AG04449 (cell line): ENCODE measurements at regions not wholly inside any gene's neighbourhood (a gene's known extent, or its start where the extent isn't known, plus 50 kb on each side); places are given as distances from the start of the nearest gene placed in this dataset.

ENCODE experiments used
- CTCF ChIA-PET: fragments of 350-600 bp; formaldehyde crosslinking; extraction: SDS; loops from one replicate; lab custom pipeline; 2021; ENCODE audit warnings: antibody characterized with exemption; lab: Yijun Ruan, JAX
- POLR2A ChIA-PET: fragments of 400-600, 350-600 bp; formaldehyde crosslinking; extraction: SDS; loops from one replicate; lab custom pipeline; 2020; ENCODE audit warnings: antibody characterized with exemption, inconsistent platforms; lab: Yijun Ruan, JAX
- DNase-seq: peaks from one replicate; pipeline ENCODE4 v3.0.0-alpha.2; 2010; ENCODE audit warnings: low read depth, low spot score
- H3K4me3 ChIP-seq: 2 replicates; pipeline ENCODE4 v1.5.1; 2011; ENCODE audit warnings: low read depth, mild to moderate bottlenecking, control low read depth, low read length
- TF ChIP-seq, protein P1 (sequence below): IDR thresholded peaks from one replicate; pipeline ENCODE4 v1.5.1; 2011; ENCODE audit warnings: mild to moderate bottlenecking, moderate library complexity, low read length, control low read depth, inconsistent platforms; ENCODE audit not compliant: insufficient read depth; ENCODE audit errors: missing control alignments

DNA sequence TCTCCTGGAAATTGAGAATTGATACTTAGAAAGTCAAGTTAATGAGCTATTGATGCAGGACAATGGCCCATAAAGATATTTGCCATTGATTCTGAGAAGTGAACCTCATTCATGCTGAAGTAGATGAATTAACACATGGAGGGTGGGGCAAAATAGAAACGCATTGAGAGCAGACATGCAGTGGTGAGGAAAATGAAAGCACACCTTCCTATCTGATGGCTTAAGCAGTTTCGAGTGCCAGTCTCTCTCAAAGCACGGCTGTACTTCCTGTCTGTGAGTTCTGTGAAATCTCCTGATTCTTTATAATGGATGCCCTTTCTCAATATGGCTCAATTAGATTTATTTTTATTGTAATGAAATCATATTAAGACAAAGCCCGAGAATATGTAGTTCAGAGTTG lies 247.0 kb downstream of the TMX3 start:
- H3K4me3 ChIP-seq: no peak overlapping the region
- ChIA-PET CTCF (interaction anchor here (0.6 to 1.1 kb wide), 2 partner anchors 11 to 1110 kb away, joined by 3 read pairs; no protein-coding TSS in a partner anchor), POLR2A (no interaction called here)
- no peak for DNase-seq
- TF ChIP-seq, protein P1, sequence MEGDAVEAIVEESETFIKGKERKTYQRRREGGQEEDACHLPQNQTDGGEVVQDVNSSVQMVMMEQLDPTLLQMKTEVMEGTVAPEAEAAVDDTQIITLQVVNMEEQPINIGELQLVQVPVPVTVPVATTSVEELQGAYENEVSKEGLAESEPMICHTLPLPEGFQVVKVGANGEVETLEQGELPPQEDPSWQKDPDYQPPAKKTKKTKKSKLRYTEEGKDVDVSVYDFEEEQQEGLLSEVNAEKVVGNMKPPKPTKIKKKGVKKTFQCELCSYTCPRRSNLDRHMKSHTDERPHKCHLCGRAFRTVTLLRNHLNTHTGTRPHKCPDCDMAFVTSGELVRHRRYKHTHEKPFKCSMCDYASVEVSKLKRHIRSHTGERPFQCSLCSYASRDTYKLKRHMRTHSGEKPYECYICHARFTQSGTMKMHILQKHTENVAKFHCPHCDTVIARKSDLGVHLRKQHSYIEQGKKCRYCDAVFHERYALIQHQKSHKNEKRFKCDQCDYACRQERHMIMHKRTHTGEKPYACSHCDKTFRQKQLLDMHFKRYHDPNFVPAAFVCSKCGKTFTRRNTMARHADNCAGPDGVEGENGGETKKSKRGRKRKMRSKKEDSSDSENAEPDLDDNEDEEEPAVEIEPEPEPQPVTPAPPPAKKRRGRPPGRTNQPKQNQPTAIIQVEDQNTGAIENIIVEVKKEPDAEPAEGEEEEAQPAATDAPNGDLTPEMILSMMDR: no peak

- DNase-seq: no peak
- H3K4me3 ChIP-seq: no peak overlapping the region
- POLR2A ChIA-PET: no interaction called here
- CTCF ChIA-PET: no interaction called here
- TF ChIP-seq, protein P1: no peak
Observed at GRCh38 chr18:68467329-68467728, 247.6 kb downstream of the TMX3 start.

DNA sequence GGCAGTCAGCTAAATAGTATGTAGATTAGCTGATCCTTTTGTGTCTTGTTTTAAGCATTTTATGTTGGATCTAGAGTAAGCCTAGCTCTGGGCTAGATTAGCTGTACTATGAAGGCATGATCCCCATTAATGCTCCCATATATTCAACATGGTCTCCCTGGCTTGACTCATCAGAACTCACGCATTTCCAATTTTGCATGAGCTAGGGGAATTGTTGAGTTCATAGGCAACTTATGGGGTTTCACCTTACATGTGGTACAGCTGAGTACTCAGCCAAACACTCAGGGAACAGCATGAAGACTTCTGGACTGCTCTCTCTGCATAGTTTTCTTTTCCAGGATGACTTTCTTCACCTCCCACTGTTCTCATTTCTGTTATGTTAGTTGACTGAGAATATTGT lies 248.2 kb downstream of the TMX3 start:
- ChIA-PET CTCF (no interaction called here), POLR2A (no interaction called here)

GRCh38 chr18:68462766-68463165 lies 252.1 kb downstream of the TMX3 start:
- TF ChIP-seq, protein P1: no peak
- ChIA-PET POLR2A (no interaction called here), CTCF (interaction anchor here (0.6 kb wide), 1 partner anchor 871 kb away, joined by 3 read pairs; no protein-coding TSS in a partner anchor)
- H3K4me3 ChIP-seq: no peak overlapping the region
- DNase-seq: no peak

More for the DNA sequence above, 248.2 kb downstream of the TMX3 start:
- TF ChIP-seq, protein P1: no peak
- no peak for DNase-seq
- no peak overlapping the region for H3K4me3 ChIP-seq

DNA sequence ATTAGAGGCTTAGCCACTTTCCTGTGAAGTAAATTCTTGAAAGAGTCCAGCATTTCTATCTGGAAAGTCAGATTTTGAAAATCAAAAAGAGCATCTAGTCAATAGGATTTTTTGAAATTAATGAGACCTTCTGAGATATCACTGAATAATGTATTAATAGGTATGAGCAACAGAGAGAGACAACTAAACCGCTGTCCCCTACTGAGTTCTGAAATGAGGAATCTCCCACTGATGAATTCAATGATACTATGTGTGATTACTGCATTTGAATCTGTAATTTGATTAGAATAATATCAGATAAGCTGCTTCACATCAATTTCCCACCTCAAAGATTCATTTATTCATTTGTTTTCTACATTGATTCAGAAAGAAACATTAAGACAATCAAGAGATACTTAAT lies 252.8 kb downstream of the TMX3 start:
- ChIA-PET CTCF (no interaction called here), POLR2A (no interaction called here)
- DNase-seq: no peak
- TF ChIP-seq, protein P1: no peak
- no peak overlapping the region for H3K4me3 ChIP-seq

- DNase-seq: no peak
- ChIA-PET CTCF (no interaction called here), POLR2A (no interaction called here)
- no peak overlapping the region for H3K4me3 ChIP-seq
- TF ChIP-seq, protein P1: no peak
Observed at GRCh38 chr18:68461481-68462018, 253.4 kb downstream of the TMX3 start.
